Neural progenitor cell (in vitro differentiated cells): ENCODE measurements at regions not wholly inside any gene's neighbourhood (a gene's known extent, or its start where the extent isn't known, plus 50 kb on each side); places are given as distances from the start of the nearest gene placed in this dataset.
"Not testable (repeated sequence)": the region's sequence is repeated elsewhere in the genome, so short reads cannot be mapped to it uniquely, and the experiment has no call there.

Experiments used
- DNase-seq: peaks from one replicate; pipeline ENCODE4 v3.0.0-alpha.2; 2016; ENCODE audit warnings: low spot score
- H2AFZ ChIP-seq: fragments of 200-600 bp; sonication (generic); replicated peaks from 2 replicates; pipeline ENCODE4 v1.6.1; 2016; ENCODE audit warnings: antibody characterized with exemption
- H3F3A ChIP-seq: fragments of 200-600 bp; sonication (generic); 2 replicates; pipeline ENCODE4 v1.6.1; 2016; ENCODE audit warnings: antibody characterized with exemption, low read depth
- H3K27ac ChIP-seq: fragments of 200-600 bp; sonication (generic); 2 replicates; pipeline ENCODE4 v1.5.1; 2016; ENCODE audit warnings: mild to moderate bottlenecking
- H3K27me3 ChIP-seq: fragments of 200-600 bp; sonication (generic); 2 replicates; pipeline ENCODE4 v1.6.1; 2016; ENCODE audit warnings: mild to moderate bottlenecking, moderate library complexity
- H3K36me3 ChIP-seq: fragments of 200-600 bp; sonication (generic); 2 replicates; pipeline ENCODE4 v1.5.1; 2016
- H3K4me1 ChIP-seq: fragments of 200-600 bp; sonication (generic); 2 replicates; pipeline ENCODE4 v1.6.1; 2016; ENCODE audit warnings: mixed run types
- H3K4me2 ChIP-seq: fragments of 200-600 bp; sonication (generic); 2 replicates; pipeline ENCODE4 v1.6.1; 2016
- H3K4me3 ChIP-seq: fragments of 200-600 bp; sonication (generic); 2 replicates; pipeline ENCODE4 v1.5.1; 2016
- H3K79me2 ChIP-seq: fragments of 200-600 bp; sonication (generic); 2 replicates; pipeline ENCODE4 v1.6.1; 2016; ENCODE audit warnings: low read depth
- H3K9ac ChIP-seq: fragments of 200-600 bp; sonication (generic); 2 replicates; pipeline ENCODE4 v1.6.1; 2016
- H3K9me3 ChIP-seq: fragments of 200-600 bp; sonication (generic); 2 replicates; pipeline ENCODE4 v1.5.1; 2016; ENCODE audit warnings: low read depth
- H4K20me1 ChIP-seq: fragments of 200-600 bp; sonication (generic); 2 replicates; pipeline ENCODE4 v1.6.1; 2016; ENCODE audit warnings: low read depth
- H3K27ac Mint-ChIP-seq: 3 replicates; pipeline ENCODE4 v1.8.0; 2021; ENCODE audit warnings: mixed read lengths
- H3K27me3 Mint-ChIP-seq: 2 replicates; pipeline ENCODE4 v1.8.0; 2022; ENCODE audit warnings: low read depth, mild to moderate bottlenecking, inconsistent platforms, moderate library complexity, mixed read lengths; ENCODE audit not compliant: insufficient read depth
- H3K36me3 Mint-ChIP-seq: 3 replicates; pipeline ENCODE4 v1.8.0; 2021; ENCODE audit warnings: mixed read lengths
- H3K4me1 Mint-ChIP-seq: 3 replicates; pipeline ENCODE4 v1.8.0; 2021; ENCODE audit warnings: mixed read lengths
- H3K4me3 Mint-ChIP-seq: 3 replicates; pipeline ENCODE4 v1.8.0; 2021; ENCODE audit warnings: mild to moderate bottlenecking, moderate library complexity, mixed read lengths
- H3K9me3 Mint-ChIP-seq: 3 replicates; pipeline ENCODE4 v1.8.0; 2020; ENCODE audit warnings: mixed read lengths
- CTCF ChIP-seq: fragments of 200-600 bp; sonication (generic); IDR thresholded peaks from 2 replicates; pipeline ENCODE4 v1.5.1; 2017; ENCODE audit warnings: antibody characterized with exemption, mild to moderate bottlenecking
- EZH2 ChIP-seq: fragments of 200-600 bp; sonication (generic); IDR thresholded peaks from 2 replicates; pipeline ENCODE4 v1.6.1; 2017; ENCODE audit warnings: antibody characterized with exemption, mild to moderate bottlenecking, moderate library complexity
- EZH2phosphoT487 ChIP-seq: fragments of 200-600 bp; sonication (generic); IDR thresholded peaks from 2 replicates; pipeline ENCODE4 v1.6.1; 2017; ENCODE audit warnings: antibody characterized with exemption

GRCh38 chr6:33886673-33887144 is 82.9 kb upstream of the MLN start:
- Mint-ChIP-seq H3K36me3 (no peaks in the 10 kb centered on the region), H3K27me3 (peaks cover 13% of the 10 kb centered on the region), H3K4me3 (no peak overlapping the region), H3K4me1 (peaks cover 3% of the 10 kb centered on the region), H3K9me3 (no peaks in the 10 kb centered on the region), H3K27ac (no peak overlapping the region)
- no peak overlapping the region for H3K9ac ChIP-seq
- H2AFZ ChIP-seq = no peak overlapping the region
- no peaks in the 10 kb centered on the region for H3K36me3 ChIP-seq
- no peak overlapping the region for H3K27ac ChIP-seq
- H3K4me1 ChIP-seq = peaks cover under 1% of the 10 kb centered on the region
- H3K27me3 ChIP-seq = no peaks in the 10 kb centered on the region
- H4K20me1 ChIP-seq = no peaks in the 10 kb centered on the region
- no peak for DNase-seq
- no peak overlapping the region for H3K4me2 ChIP-seq
- no peaks in the 10 kb centered on the region for H3F3A ChIP-seq
- no peaks in the 10 kb centered on the region for H3K9me3 ChIP-seq
- no peak overlapping the region for H3K4me3 ChIP-seq
- H3K79me2 ChIP-seq = no peaks in the 10 kb centered on the region
- no peak for TF ChIP-seq CTCF
- no peak for TF ChIP-seq EZH2
- TF ChIP-seq EZH2phosphoT487 = no peak

- Histone ChIP-seq H3K9ac (no peak overlapping the region), H3K27me3 (no peaks in the 10 kb centered on the region), H3K9me3 (no peaks in the 10 kb centered on the region), H3K4me1 (peaks cover 14% of the 10 kb centered on the region), H2AFZ (no peak overlapping the region), H3K4me3 (no peak overlapping the region), H3K27ac (no peak overlapping the region), H3F3A (no peaks in the 10 kb centered on the region), H3K36me3 (no peaks in the 10 kb centered on the region), H3K79me2 (no peaks in the 10 kb centered on the region), H3K4me2 (no peak overlapping the region), H4K20me1 (no peaks in the 10 kb centered on the region)
- Mint-ChIP-seq H3K4me1 (peaks cover 13% of the 10 kb centered on the region), H3K4me3 (peak overlapping the region; percentile 27), H3K27ac (no peak overlapping the region), H3K36me3 (no peaks in the 10 kb centered on the region), H3K27me3 (peaks cover 13% of the 10 kb centered on the region), H3K9me3 (no peaks in the 10 kb centered on the region)
- no peak for DNase-seq
- TF ChIP-seq EZH2 (no peak), EZH2phosphoT487 (no peak), CTCF (no peak)
Observed at GRCh38 chr6:33885132-33886057, 81.6 kb upstream of the MLN start.

- not testable (repeated sequence) for H3K9me3 Mint-ChIP-seq, H3K4me3 ChIP-seq, H3K27me3 ChIP-seq, H3K36me3 Mint-ChIP-seq, H3K36me3 ChIP-seq, DNase-seq, H3K9me3 ChIP-seq, H3K4me3 Mint-ChIP-seq, H3K9ac ChIP-seq, H3F3A ChIP-seq, H3K27ac Mint-ChIP-seq, H3K79me2 ChIP-seq, H3K4me2 ChIP-seq, H2AFZ ChIP-seq, H4K20me1 ChIP-seq, H3K27ac ChIP-seq
- peaks cover 10% of the 10 kb centered on the region for H3K27me3 Mint-ChIP-seq
- peaks cover 20% of the 10 kb centered on the region for H3K4me1 ChIP-seq
- peaks cover 17% of the 10 kb centered on the region for H3K4me1 Mint-ChIP-seq
Observed at GRCh38 chr6:33883621-33884020, 79.8 kb upstream of the MLN start.

- H3K4me3 ChIP-seq = no peak overlapping the region
- no peak for DNase-seq
- Mint-ChIP-seq H3K27ac (peak overlapping the region; percentile 60), H3K36me3 (no peaks in the 10 kb centered on the region), H3K4me3 (no peak overlapping the region), H3K9me3 (no peaks in the 10 kb centered on the region), H3K4me1 (peaks cover 20% of the 10 kb centered on the region), H3K27me3 (peaks cover 10% of the 10 kb centered on the region)
- no peaks in the 10 kb centered on the region for H3K9me3 ChIP-seq
- no peaks in the 10 kb centered on the region for H3K79me2 ChIP-seq
- peaks cover 20% of the 10 kb centered on the region for H3K4me1 ChIP-seq
- H4K20me1 ChIP-seq = no peaks in the 10 kb centered on the region
- H3K4me2 ChIP-seq = no peak overlapping the region
- no peak overlapping the region for H2AFZ ChIP-seq
- H3K27me3 ChIP-seq = no peaks in the 10 kb centered on the region
- H3K36me3 ChIP-seq = no peaks in the 10 kb centered on the region
- no peaks in the 10 kb centered on the region for H3F3A ChIP-seq
- no peak overlapping the region for H3K27ac ChIP-seq
- TF ChIP-seq EZH2phosphoT487 = no peak
- TF ChIP-seq EZH2 = no peak
- TF ChIP-seq CTCF = no peak
- H3K9ac ChIP-seq = no peak overlapping the region
Observed at GRCh38 chr6:33882154-33882553, 78.4 kb upstream of the MLN start.
